ENCODE measurements at regions not wholly inside any gene's neighbourhood (a gene's known extent, or its start where the extent isn't known, plus 50 kb on each side); places are given as distances from the start of the nearest gene placed in this dataset.

DNA sequence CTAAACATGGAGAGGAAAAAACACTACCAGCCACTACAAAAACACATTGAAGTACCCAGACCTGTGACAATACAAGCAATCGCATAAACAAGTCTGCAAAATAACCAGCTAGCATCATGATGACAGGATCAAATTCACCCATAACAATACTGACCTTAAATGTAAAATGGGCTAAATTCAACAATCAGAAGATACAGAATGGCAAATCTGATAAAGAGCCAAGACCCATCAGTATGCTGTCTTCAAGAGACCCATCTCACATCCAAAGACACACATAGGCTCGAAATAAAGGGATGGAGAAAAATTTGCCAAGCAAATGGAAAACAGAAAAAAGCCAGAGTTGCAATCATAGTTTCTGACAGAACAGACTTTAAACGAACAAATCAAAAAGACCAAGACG, 294.4 kb downstream of the MEF2C start:
- no peak overlapping the region for H3K4me3 ChIP-seq
- H3K4me1 ChIP-seq (ENCODE audit: low read depth) = no peaks in the 10 kb centered on the region
- ATAC-seq = no peak
- TF ChIP-seq, protein P1, sequence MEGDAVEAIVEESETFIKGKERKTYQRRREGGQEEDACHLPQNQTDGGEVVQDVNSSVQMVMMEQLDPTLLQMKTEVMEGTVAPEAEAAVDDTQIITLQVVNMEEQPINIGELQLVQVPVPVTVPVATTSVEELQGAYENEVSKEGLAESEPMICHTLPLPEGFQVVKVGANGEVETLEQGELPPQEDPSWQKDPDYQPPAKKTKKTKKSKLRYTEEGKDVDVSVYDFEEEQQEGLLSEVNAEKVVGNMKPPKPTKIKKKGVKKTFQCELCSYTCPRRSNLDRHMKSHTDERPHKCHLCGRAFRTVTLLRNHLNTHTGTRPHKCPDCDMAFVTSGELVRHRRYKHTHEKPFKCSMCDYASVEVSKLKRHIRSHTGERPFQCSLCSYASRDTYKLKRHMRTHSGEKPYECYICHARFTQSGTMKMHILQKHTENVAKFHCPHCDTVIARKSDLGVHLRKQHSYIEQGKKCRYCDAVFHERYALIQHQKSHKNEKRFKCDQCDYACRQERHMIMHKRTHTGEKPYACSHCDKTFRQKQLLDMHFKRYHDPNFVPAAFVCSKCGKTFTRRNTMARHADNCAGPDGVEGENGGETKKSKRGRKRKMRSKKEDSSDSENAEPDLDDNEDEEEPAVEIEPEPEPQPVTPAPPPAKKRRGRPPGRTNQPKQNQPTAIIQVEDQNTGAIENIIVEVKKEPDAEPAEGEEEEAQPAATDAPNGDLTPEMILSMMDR (IDR thresholded peaks at IDR 0.05) = no peak
- no peaks in the 10 kb centered on the region for H3K9me3 ChIP-seq
- H3K36me3 ChIP-seq (ENCODE audit: low read depth) = no peaks in the 10 kb centered on the region
- intact Hi-C loops (cut with DNase I, micrococcal nuclease) = no loop called here
- no peak for DNase-seq

DNA sequence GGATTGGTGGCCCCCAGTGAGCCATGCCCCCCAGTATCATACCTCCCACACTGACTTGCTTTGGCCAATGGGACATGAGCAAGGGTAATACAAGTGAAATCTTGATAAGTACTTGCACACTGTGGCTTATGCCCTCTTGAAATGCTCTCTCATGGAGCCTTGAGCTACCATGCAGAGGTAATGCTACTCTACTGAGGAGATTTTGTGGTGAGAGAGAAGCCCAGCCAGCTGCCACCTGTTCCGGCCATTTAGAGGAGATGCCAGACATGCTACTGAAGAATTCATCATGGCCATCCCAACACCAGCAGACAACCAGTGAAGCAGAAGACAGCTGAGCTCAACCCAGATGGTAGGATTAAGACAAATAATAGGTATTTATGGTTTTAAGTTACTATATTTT, 299.5 kb downstream of the MEF2C start:
- TF ChIP-seq, protein P1 (IDR thresholded peaks at IDR 0.05) = no peak
- Histone ChIP-seq H3K4me1 (ENCODE audit: low read depth) (no peaks in the 10 kb centered on the region), H3K9me3 (no peaks in the 10 kb centered on the region), H3K36me3 (ENCODE audit: low read depth) (no peaks in the 10 kb centered on the region), H3K4me3 (no peak overlapping the region)
- intact Hi-C loops (cut with DNase I, micrococcal nuclease) = no loop called here
- DNase-seq = no peak
- no peak for ATAC-seq

DNA sequence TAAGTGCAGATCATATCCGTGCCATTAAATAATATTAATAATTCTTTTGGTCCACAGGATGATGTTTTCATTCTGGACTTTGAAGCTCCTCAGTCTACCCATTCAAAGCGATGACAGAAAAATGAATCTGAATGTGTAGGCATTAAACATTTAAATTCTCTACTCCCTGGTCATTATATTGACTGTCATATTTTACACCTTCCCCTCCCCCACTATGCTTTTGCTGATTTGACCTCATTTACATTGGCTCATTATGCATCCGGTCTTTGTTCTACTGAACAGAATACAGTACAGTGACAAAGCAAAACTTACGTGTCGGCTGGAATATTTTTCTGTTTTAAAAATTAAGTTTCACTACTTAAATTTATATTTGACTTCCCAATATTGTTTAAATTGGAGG, 289.7 kb upstream of the TMEM161B start:
- no peak for DNase-seq
- no peak for ATAC-seq
- no peaks in the 10 kb centered on the region for H3K4me1 ChIP-seq (ENCODE audit: low read depth)
- intact Hi-C loops (cut with DNase I, micrococcal nuclease) = no loop called here
- TF ChIP-seq, protein P1 (IDR thresholded peaks at IDR 0.05) = no peak
- no peaks in the 10 kb centered on the region for H3K9me3 ChIP-seq
- no peak overlapping the region for H3K4me3 ChIP-seq
- no peaks in the 10 kb centered on the region for H3K36me3 ChIP-seq (ENCODE audit: low read depth)

DNA sequence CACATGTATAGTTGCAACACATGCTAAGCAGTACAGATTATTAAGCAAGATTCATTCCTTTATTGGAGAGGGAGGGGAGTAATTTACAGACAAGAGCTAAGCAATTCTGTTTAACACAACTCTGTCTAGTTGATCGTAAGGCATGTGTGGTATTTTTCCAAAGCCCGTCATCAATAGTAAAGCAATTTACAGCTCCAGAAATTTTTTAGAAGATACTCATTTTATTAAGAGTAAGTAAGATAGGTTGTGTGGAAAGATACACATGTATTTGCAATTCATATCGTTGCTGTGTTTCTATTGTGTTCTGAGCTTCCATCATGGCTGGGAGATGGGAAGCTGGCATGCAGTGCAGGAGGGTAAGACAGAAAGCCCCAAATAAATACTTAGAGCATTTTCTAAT, 289.2 kb upstream of the TMEM161B start:
- ATAC-seq = no peak

DNA sequence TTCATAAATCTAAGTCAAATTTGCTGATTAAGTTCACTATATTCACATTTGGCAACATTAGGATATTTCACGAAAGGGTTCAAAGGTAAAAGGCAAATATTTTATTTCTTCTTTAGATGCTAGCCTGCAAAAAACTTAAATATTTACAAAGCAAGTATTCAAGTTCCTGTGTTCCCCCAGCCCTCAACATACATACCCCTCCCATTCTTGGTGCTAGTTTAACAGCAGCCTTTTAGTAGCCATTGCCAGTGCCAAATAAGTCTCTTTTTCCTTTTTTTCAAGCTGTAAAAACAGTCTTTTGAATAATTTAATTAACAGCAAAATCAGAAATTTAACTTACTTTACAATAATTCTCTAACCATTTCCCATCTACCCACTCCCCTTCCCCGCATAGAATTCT, 288.5 kb upstream of the TMEM161B start:
- no peak for DNase-seq
- H3K4me3 ChIP-seq = no peak overlapping the region
- ATAC-seq = no peak
- H3K4me1 ChIP-seq (ENCODE audit: low read depth) = no peaks in the 10 kb centered on the region
- intact Hi-C loops (cut with DNase I, micrococcal nuclease) = no loop called here
- TF ChIP-seq, protein P1 (IDR thresholded peaks at IDR 0.05) = no peak
- H3K36me3 ChIP-seq (ENCODE audit: low read depth) = no peaks in the 10 kb centered on the region
- H3K9me3 ChIP-seq = no peaks in the 10 kb centered on the region

More for the DNA sequence above, 289.2 kb upstream of the TMEM161B start:
- no peak overlapping the region for H3K4me3 ChIP-seq
- no peaks in the 10 kb centered on the region for H3K4me1 ChIP-seq (ENCODE audit: low read depth)
- TF ChIP-seq, protein P1 (IDR thresholded peaks at IDR 0.05) = no peak
- no peaks in the 10 kb centered on the region for H3K9me3 ChIP-seq
- no peaks in the 10 kb centered on the region for H3K36me3 ChIP-seq (ENCODE audit: low read depth)
- DNase-seq = no peak
- intact Hi-C loops (cut with DNase I, micrococcal nuclease) = no loop called here

DNA sequence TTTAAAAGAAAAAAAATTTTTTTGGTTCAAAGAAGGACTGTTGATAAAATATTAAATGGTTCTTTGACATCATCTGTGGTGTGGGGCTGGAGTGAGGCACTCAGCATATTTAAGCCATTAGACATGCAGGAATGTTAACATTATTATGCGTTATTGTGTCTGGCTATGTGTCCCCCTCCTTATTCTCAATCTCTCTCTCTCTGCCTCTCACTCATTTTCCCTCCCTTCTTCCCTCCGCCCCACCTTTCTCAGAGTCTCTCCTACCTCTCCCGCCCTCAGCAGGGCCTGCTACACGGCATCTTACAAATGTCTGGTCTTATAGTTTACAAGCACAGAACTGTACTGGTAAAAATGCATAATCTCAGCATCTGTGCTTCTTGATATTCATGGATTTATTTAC, 287.8 kb upstream of the TMEM161B start:
- DNase-seq = no peak
- Histone ChIP-seq H3K4me1 (ENCODE audit: low read depth) (no peaks in the 10 kb centered on the region), H3K4me3 (no peak overlapping the region), H3K9me3 (no peaks in the 10 kb centered on the region), H3K36me3 (ENCODE audit: low read depth) (no peaks in the 10 kb centered on the region)
- TF ChIP-seq, protein P1 (IDR thresholded peaks at IDR 0.05) = no peak
- ATAC-seq = no peak
- intact Hi-C loops (cut with DNase I, micrococcal nuclease) = no loop called here
